NCI-H446 (cell line): ENCODE measurements at regions not wholly inside any gene's neighbourhood (a gene's known extent, or its start where the extent isn't known, plus 50 kb on each side); places are given as distances from the start of the nearest gene placed in this dataset.
A peak's percentile ranks its signal among the peaks of the same experiment; 100 is the strongest.
"Not testable (repeated sequence)": the region's sequence is repeated elsewhere in the genome, so short reads cannot be mapped to it uniquely, and the experiment has no call there.

ENCODE experiments used
- DNase-seq, 2 experiments: peaks; one replicate each; lab custom pipeline; 2025; lab: John Stamatoyannopoulos, UW

GRCh38 chr11:81301166-81301830, 1432.4 kb downstream of the FAM181B start:
- no peak for DNase-seq

DNA sequence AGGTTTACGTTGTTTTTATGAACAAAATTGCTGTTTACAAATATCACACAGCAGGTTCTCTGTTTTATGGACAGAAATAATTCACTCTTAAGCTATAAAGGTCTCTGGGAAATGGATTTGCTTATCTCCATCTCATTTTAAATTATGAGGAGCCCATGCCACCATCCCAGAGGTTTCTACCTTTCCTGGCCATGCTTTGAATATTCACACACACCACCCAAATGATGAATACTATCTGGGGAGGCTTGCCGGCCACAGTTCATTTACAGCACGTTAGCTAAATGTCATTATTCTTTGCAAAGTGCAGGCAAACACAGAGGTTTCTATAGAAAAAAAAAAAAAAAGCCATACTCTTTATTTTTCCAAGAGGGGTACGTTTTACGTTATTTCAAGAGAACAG, 1446.7 kb downstream of the FAM181B start:
- DNase-seq, result no peak

GRCh38 chr11:81286550-81286949, 1447.1 kb downstream of the FAM181B start:
- DNase-seq, result no peak

- DNase-seq, result not testable (repeated sequence)
Observed at GRCh38 chr11:81280228-81280627, 1453.4 kb downstream of the FAM181B start.

GRCh38 chr11:81278991-81279390, 1454.7 kb downstream of the FAM181B start:
- DNase-seq, result no peak

DNA sequence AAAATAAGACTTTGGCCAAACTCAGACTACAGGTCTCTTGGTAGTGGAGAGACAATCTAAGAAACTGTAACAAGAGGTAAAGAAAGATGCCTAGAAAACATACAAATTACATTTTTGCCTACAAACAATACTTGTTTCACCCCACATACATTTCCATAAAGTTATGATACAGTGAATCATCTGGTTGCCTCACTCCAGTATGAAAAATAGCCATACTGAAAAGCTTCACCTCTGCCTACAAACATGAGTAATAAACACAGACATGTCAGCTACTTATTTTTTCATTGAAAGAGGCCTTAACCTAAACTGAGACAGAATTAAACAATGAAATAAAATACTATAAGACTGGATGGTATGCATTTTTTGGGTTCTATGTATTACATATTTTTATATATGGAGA, 1463.0 kb downstream of the FAM181B start:
- no peak for DNase-seq

DNA sequence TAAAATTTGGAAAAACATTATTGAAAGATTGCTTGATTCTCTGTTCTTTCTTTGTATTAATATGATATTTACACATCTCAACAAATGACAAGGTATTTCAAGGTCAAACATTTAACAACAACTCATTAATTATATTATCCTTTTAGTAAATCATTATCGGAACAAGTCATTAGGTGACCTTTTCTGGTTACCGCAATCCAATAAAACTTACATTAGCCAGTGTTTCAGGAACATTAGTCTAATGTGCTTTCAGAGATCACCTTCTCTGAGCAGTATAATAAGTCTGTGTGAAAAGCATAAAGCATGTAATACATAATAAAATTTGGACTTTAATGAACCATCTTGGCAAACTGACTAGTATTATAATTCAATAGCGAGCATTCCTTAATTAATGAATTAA, 1466.4 kb downstream of the FAM181B start:
- DNase-seq, result no peak

DNA sequence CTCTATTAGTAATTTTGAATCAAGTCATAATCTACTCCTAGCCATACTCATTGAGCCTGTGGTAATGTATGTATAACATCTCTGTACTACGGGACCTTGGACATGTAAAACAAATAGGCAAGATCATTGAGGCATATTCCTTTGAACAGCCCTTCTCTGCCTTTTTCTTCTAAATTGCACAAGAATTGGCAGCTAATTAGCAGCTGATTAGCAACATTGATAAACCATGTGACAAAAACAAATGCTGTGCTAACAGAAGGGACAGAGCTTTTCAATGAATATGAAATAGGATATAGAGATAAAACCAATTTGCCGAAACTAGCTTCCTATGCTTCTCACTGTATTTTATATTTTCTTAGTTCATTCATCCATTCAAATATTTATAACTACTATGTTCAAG, 1474.2 kb downstream of the FAM181B start:
- DNase-seq, result no peak

GRCh38 chr11:81255895-81256294, 1477.8 kb downstream of the FAM181B start:
- no peak for DNase-seq

DNA sequence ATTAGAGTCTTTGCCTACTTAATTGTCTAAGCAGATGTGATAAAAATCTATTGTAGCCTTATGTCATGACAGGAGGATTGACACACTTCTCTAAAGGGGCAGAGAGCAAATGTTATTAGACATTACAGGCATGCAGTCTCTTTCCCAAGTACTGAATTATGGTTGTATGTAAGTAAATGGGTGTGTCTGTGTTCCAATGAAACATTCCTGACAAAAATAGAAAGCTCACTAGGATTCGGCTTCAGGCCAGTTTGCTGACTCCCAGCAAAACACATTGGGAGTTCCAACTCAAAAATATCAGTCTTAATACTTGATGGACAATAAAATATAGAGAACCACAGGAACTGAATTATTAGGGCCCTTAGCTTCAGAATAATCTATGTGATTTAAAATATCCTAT, 1480.4 kb downstream of the FAM181B start:
- DNase-seq, result no peak

- DNase-seq, result no peak
Observed at GRCh38 chr11:81246941-81247340, 1486.7 kb downstream of the FAM181B start.

- no peak for DNase-seq
Observed at GRCh38 chr11:81245791-81246190, 1487.9 kb downstream of the FAM181B start.

DNA sequence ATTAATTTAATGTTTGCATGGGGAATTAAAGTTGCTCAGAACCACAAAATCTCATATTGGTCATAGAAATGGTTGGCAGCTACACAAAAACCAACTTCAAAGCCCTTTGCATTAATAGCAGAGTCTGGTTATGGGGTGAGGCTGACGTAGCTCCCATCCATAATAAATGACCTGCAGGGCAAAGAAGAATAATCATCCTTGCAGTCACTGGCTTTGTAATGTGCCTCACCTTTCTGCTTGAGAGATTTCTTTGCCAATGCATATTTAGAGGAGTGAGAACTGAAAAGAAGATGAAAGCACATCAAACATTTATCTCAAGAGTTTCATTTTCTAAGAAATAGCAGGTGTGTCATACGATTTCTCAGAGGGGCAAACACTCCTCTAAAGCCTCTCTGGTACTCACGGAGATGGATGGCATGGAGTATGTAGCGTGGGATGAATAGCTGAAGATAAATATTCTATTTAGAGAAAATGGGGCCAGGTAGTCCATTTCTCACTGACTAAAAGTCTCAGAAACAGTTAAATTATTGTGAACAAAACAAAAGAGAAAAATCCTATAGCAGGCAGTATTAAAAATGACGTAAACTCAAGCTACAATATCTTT, 1491.9 kb downstream of the FAM181B start:
- no peak for DNase-seq

DNA sequence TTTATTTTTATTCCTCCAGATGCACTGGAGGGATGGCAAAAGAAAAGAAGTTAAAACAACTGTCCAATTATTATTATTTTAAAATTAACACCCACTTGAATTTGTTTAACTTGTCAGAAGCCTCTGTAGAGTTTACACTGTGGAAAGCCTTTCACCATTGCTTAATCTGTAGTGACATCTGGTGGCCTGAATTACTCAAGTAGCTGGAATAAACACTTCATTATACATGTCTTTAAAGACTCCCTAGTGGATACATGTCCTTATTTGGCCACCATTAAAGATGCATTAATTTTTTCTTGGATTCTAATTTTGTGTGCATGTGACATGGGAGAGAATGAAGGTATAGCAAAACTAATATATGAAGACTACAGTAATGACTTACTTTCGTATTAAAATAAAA, 1496.5 kb downstream of the FAM181B start:
- DNase-seq, result peak; percentile 62 to 73

DNA sequence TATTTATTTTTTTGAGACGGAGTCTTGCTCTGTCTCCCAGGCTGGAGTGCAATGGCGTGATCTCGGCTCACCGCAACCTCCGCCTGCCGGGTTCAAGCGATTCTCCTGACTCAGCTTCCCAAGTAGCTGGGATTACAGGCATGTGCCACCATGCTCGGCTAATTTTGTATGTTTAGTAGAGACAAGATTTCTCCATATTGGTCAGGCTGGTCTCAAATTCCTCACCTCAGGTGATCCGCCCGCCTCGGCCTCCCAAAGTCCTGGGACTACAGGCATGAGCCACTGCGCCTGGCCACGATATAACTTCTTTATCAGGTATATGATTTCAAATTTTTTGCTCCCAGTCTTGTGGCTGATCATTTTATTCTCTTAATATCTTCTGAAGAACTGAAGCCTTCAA, 1506.3 kb downstream of the FAM181B start:
- not testable (repeated sequence) for DNase-seq

DNA sequence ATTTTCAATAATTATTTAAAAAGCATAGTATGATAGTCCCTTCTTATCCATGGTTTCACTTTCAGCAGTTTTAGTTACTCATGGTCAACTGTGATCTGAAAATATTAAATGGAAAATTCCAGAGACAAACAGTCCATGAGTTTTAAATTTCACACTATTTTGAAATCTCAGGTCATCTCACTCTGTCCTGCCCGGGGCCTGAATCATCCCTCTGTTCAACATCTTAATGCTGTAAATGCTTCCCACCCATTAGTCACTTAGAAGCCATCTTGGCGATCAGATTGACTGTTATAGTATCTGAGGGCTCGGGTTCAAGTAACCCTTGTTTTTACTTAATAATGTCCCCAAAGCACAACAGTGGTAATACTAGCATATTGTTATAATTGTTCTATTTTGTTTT, 1509.3 kb downstream of the FAM181B start:
- DNase-seq, result no peak

GRCh38 chr11:81222491-81222890, 1511.2 kb downstream of the FAM181B start:
- no peak for DNase-seq

DNA sequence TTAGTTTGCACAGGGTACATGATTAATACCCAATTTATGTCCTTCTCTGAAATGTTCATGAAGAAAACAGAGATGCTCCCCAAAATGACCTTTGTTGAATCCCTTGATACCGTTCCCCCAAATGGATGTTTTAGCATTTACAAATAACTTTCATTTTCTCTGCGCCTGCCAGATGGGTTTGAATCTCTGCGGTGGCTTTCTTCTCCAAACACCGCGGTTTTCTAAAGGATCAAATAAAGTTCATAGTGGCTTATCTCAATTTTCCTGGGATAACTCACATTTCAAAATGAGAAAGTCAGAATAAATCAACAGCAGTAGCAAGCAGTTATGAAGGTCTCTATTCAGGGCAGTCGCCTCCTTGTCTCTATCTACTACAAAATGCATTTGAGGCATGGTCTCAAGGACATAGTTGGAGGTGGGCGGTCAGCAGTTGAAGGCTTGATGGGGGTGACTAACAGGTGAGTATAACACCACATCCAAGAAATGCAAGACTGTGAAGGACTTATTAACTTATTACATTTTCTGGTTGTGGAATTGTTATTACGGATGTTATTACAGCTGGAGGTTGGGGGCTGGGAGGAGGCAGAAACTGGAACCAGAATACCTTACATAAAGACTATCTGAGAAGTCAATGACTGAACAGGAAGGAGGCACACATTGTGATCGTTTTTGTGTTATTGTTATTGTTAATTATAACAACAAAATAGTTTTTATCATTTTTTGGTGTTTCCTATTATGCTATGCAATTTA, 1513.3 kb downstream of the FAM181B start:
- no peak for DNase-seq

- DNase-seq, result no peak
Observed at GRCh38 chr11:81219661-81220060, 1514.0 kb downstream of the FAM181B start.

DNA sequence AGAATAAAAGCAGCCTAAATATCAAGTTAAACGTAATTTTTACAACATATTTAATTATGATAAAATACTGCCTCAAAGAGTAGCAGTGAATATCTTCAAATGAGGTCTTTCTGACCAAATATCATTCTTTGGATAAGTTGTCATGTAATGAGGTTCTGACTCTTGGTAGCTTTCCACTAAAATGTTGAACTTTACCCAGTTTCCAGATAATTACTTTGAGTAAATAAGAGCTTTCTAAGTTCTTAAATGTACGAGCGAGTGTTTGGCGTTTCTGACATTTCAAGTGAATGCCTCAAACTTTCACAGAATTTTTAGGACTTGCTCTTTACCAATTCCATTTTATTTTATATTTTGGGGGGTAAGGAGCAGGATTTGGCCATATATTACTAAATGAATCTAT, 1515.2 kb downstream of the FAM181B start:
- DNase-seq, result no peak

GRCh38 chr11:81211050-81211449, 1522.6 kb downstream of the FAM181B start:
- no peak for DNase-seq

- DNase-seq, result no peak
Observed at GRCh38 chr11:81207421-81208054, 1526.1 kb downstream of the FAM181B start.

DNA sequence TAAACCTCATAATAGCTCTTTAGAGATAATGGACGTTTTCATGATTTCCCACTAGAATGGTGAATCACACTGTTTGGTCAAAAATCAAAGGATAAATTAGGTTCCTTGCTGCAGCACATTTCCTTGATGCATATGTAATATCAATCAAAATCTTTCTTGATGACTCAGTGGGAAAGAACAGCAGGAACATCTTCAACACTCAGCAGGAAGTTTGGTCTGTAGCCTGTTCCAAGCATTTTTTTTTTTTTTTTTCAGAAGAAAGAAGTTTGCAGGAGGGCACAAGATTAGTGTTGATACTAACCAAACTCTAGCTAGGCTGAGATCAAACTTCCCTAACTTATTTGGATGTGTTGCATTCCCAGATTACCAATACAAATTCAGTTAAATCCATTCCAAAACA, 1529.8 kb downstream of the FAM181B start:
- DNase-seq, result no peak
